ENCODE measurements at regions not wholly inside any gene's neighbourhood (a gene's known extent, or its start where the extent isn't known, plus 50 kb on each side); places are given as distances from the start of the nearest gene placed in this dataset.

DNA sequence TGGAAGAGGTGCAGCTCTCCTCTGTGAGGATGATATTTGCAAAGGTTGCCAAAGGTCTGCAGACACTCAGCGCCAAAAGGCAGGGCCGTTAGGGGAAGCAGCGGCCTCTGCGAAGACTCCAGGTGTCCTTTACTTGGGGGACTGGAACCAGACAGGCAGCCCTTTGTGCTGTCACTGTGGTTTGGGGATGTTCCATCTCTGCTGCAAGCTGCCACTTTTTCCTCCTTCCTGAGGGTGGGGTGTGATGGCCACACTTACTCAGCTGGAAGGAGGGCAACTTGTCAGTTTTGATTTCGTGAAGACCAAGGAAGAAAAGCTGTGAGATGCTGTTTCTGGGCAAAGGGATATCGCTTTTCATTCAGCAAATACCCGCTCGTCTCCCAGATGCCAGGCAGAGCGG, 96.5 kb upstream of the PRR5 start:
- intact Hi-C loops (cut with DNase I; ENCODE audit: low total_unique reads) = no loop called here
- no peaks in the 10 kb centered on the region for H3K36me3 ChIP-seq
- H3K4me1 ChIP-seq = no peaks in the 10 kb centered on the region
- no peak for DNase-seq
- in situ Hi-C loops (cut with MboI; ENCODE audit: low pct_ligation_motif_present in 1 of 4, low pct_unique_long_range_greater_than_20kb in 1 of 4, low sequenced_read_pairs in 3 of 4) = no loop called here
- TF ChIP-seq EP300 (IDR thresholded peaks at IDR 0.05; ENCODE audit: low read depth) = no peak
- TF ChIP-seq POLR2A (IDR thresholded peaks at IDR 0.05) = no peak
- TF ChIP-seq, protein P1, sequence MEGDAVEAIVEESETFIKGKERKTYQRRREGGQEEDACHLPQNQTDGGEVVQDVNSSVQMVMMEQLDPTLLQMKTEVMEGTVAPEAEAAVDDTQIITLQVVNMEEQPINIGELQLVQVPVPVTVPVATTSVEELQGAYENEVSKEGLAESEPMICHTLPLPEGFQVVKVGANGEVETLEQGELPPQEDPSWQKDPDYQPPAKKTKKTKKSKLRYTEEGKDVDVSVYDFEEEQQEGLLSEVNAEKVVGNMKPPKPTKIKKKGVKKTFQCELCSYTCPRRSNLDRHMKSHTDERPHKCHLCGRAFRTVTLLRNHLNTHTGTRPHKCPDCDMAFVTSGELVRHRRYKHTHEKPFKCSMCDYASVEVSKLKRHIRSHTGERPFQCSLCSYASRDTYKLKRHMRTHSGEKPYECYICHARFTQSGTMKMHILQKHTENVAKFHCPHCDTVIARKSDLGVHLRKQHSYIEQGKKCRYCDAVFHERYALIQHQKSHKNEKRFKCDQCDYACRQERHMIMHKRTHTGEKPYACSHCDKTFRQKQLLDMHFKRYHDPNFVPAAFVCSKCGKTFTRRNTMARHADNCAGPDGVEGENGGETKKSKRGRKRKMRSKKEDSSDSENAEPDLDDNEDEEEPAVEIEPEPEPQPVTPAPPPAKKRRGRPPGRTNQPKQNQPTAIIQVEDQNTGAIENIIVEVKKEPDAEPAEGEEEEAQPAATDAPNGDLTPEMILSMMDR (IDR thresholded peaks at IDR 0.05) = no peak
- no peak for TF ChIP-seq POLR2AphosphoS5 (IDR thresholded peaks at IDR 0.05)
- no peak overlapping the region for H3K27ac ChIP-seq
- peaks cover 12% of the 10 kb centered on the region for H3K27me3 ChIP-seq
- H3K4me3 ChIP-seq = no peak overlapping the region
- peaks cover 0 to under 1% of the 10 kb centered on the region in 2 donors for H3K9me3 ChIP-seq
- WGBS, 2 donors (ENCODE audit: low coverage in 1 of 2) = 58 to 60% methylated on average over 1 to 7 of the region's 9 CpGs

DNA sequence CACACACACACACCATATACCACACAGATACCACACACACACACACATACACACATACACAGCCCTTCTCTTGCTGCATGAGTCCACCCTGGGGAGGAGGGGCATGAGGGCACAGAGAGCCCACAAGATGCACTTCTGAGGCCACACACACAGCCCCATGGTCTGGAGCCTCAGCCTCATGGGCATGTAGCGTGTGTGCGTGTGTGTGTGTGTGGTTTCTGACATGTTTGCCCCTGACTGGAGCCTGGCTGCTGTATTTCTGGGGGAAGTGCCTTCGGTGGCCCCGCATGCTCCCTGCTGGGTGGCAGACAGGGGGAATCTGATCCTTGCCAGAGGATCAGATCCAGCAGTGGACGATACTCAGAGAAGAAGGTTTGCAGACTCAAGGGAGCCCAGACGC, 97.0 kb upstream of the PRR5 start:
- TF ChIP-seq POLR2A (IDR thresholded peaks at IDR 0.05) (no peak), POLR2AphosphoS5 (IDR thresholded peaks at IDR 0.05) (no peak), EP300 (IDR thresholded peaks at IDR 0.05; ENCODE audit: low read depth) (no peak)
- TF ChIP-seq, protein P1 (IDR thresholded peaks at IDR 0.05) = no peak
- peaks cover 12% of the 10 kb centered on the region for H3K27me3 ChIP-seq
- 68% methylated on average over 6 of the region's 6 CpGs; no CpG with 5 or more reads in 1 of the 2 donors for WGBS, 2 donors (ENCODE audit: low coverage in 1 of 2)
- H3K36me3 ChIP-seq = no peaks in the 10 kb centered on the region
- no peak overlapping the region for H3K4me3 ChIP-seq
- no peaks in the 10 kb centered on the region for H3K9me3 ChIP-seq
- intact Hi-C loops (cut with DNase I; ENCODE audit: low total_unique reads) (no loop called here), in situ Hi-C loops (cut with MboI; ENCODE audit: low pct_ligation_motif_present in 1 of 4, low pct_unique_long_range_greater_than_20kb in 1 of 4, low sequenced_read_pairs in 3 of 4) (no loop called here)
- no peak overlapping the region for H3K27ac ChIP-seq
- no peaks in the 10 kb centered on the region for H3K4me1 ChIP-seq
- DNase-seq = no peak

DNA sequence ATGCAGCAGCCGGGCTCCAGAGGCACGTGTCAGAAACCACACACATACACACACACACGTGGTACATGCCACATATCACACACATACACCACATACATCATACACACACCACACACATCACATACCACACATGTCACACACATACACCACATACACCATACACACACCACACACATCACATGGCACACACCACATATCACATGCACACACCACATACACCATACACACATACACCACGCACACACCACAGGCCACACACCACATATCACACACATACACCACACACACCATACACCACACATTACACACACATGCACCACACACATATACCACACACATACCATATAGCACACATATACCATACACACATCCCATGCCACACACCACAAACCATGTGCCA, 97.5 kb upstream of the PRR5 start:
- TF ChIP-seq POLR2AphosphoS5 (IDR thresholded peaks at IDR 0.05) (no peak), EP300 (IDR thresholded peaks at IDR 0.05; ENCODE audit: low read depth) (no peak)
- Histone ChIP-seq H3K27me3 (peaks cover 12% of the 10 kb centered on the region), H3K27ac (no peak overlapping the region), H3K9me3 (no peaks in the 10 kb centered on the region), H3K36me3 (no peaks in the 10 kb centered on the region), H3K4me1 (no peaks in the 10 kb centered on the region), H3K4me3 (no peak overlapping the region)
- 68 to 83% methylated on average over 1 to 4 of the region's 4 CpGs for WGBS, 2 donors (ENCODE audit: low coverage in 1 of 2)
- intact Hi-C loops (cut with DNase I; ENCODE audit: low total_unique reads) (no loop called here), in situ Hi-C loops (cut with MboI; ENCODE audit: low pct_ligation_motif_present in 1 of 4, low pct_unique_long_range_greater_than_20kb in 1 of 4, low sequenced_read_pairs in 3 of 4) (no loop called here)
- no peak for DNase-seq

DNA sequence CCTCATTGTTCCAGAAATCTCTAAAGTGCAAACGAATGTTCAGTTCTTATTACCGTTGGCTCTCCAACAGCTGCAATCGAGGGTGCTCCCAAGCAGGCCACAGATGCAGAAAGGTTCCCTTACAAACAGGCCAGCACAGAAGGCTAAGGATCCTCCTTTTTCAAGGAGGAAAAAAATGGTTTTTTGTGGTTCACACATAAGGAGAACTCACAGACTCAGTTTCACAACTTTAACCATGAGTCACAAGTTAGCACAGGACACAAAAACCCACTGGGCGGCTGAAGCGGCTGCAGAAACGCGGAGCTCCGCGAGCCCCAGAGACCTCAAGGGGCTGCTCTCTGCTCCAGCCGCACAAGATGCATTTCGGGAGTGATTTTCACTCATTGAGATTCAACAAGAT, 98.2 kb upstream of the PRR5 start:
- Histone ChIP-seq H3K36me3 (no peaks in the 10 kb centered on the region), H3K4me1 (no peaks in the 10 kb centered on the region), H3K4me3 (no peak overlapping the region), H3K9me3 (no peaks in the 10 kb centered on the region), H3K27ac (no peak overlapping the region), H3K27me3 (peaks cover 12% of the 10 kb centered on the region)
- TF ChIP-seq POLR2A (IDR thresholded peaks at IDR 0.05) = no peak
- intact Hi-C loops (cut with DNase I; ENCODE audit: low total_unique reads) (no loop called here), in situ Hi-C loops (cut with MboI; ENCODE audit: low pct_ligation_motif_present in 1 of 4, low pct_unique_long_range_greater_than_20kb in 1 of 4, low sequenced_read_pairs in 3 of 4) (no loop called here)
- 90% methylated on average over 11 of the region's 11 CpGs; no CpG with 5 or more reads in 1 of the 2 donors for WGBS, 2 donors (ENCODE audit: low coverage in 1 of 2)
- no peak for DNase-seq

DNA sequence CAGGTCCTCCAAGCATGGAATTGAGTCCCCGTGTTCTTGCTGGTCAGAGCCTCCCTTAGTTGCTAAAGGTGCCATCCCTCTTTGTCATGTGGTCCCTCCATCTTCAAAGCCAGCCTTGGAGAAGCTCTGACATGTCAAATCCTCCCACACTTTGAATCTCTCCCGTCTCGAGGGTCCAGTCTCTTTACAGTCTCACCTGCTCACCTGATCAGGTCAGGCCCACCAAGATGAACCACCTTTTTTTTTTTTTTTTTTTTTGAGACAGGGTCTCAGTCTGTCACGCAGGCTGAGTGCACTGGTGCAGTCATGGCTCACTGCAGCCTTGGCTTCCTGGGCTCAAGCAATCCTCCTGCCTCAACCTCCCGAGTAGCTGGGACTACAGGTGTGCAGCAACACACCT, 100.3 kb upstream of the PRR5 start:
- Histone ChIP-seq H3K27ac (no peak overlapping the region), H3K36me3 (no peaks in the 10 kb centered on the region), H3K4me3 (no peak overlapping the region), H3K27me3 (peaks cover 14% of the 10 kb centered on the region), H3K9me3 (no peaks in the 10 kb centered on the region), H3K4me1 (no peaks in the 10 kb centered on the region)
- intact Hi-C loops (cut with DNase I; ENCODE audit: low total_unique reads) (no loop called here), in situ Hi-C loops (cut with MboI; ENCODE audit: low pct_ligation_motif_present in 1 of 4, low pct_unique_long_range_greater_than_20kb in 1 of 4, low sequenced_read_pairs in 3 of 4) (no loop called here)
- WGBS, 2 donors (ENCODE audit: low coverage in 1 of 2) = 85 to 91% methylated on average over 5 of the region's 5 CpGs
- DNase-seq = no peak
- TF ChIP-seq, protein P1 (IDR thresholded peaks at IDR 0.05) = no peak

All from transverse colon (tissue), 4 donors.